ENCODE measurements at regions not wholly inside any gene's neighbourhood (a gene's known extent, or its start where the extent isn't known, plus 50 kb on each side); places are given as distances from the start of the nearest gene placed in this dataset.

DNA sequence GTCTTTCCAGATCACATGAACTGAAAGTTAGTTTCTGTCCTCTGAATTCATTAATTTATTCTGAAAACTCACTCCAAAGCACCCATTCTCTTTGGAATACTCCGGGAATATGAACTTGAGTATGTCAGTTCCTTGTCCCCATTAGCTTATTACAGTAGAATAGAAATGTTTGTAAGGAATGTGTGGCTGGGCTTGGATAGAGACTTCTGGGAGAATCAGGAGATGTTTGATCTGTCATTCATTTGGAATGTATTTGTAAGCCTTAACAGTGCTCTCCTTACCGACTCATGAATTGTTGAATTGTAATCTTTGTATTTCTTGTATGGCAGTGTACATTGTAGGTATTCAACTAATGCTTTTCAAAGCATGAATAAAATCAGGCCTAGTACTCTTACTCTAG is 548.4 kb downstream of the LRRC70 start:
- Histone ChIP-seq H3K36me3 (ENCODE audit: insufficient read depth, low read length) (no peaks in the 10 kb centered on the region), H3K79me2 (ENCODE audit: control insufficient read depth, insufficient read depth, low read length, unreplicated experiment) (no peaks in the 10 kb centered on the region), H3K27ac (ENCODE audit: low read depth, low read length) (no peak overlapping the region), H3K4me1 (ENCODE audit: control insufficient read depth, insufficient read depth, low read length, unreplicated experiment) (peaks cover 6% of the 10 kb centered on the region), H3K27me3 (ENCODE audit: insufficient read depth, low read length) (peaks cover 4% of the 10 kb centered on the region; the same call in 1 of the 2 replicates), H2AFZ (ENCODE audit: low read length, unreplicated experiment) (no peak overlapping the region), H3K4me3 (ENCODE audit: low read depth, low read length) (no peak overlapping the region)

DNA sequence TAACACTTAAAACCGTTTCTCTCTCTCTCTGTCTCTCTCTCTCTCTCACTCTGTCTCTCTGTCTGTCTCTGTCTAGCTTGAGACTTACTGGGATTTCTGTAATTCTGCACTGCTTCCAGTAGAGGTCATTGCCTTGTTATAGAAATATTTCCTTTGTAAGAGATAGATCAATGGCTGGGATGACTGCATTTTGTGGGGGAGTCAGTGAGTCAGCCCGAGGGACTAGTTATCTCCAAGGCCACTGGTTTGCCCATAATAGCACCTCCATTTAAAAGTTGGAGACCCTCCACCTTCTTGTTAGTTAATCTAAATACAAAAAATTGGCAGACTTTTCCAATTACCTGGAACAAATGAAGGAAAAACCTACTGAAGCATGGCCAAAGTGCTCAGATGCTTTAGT is 547.2 kb downstream of the LRRC70 start:
- no peaks in the 10 kb centered on the region for H3K36me3 ChIP-seq (ENCODE audit: insufficient read depth, low read length)
- peaks cover 6% of the 10 kb centered on the region for H3K4me1 ChIP-seq (ENCODE audit: control insufficient read depth, insufficient read depth, low read length, unreplicated experiment)
- no peaks in the 10 kb centered on the region for H3K79me2 ChIP-seq (ENCODE audit: control insufficient read depth, insufficient read depth, low read length, unreplicated experiment)
- H3K27ac ChIP-seq (ENCODE audit: low read depth, low read length), result no peak overlapping the region
- H3K27me3 ChIP-seq (ENCODE audit: insufficient read depth, low read length), result peaks cover 4% of the 10 kb centered on the region; the same call in 1 of the 2 replicates
- no peak overlapping the region for H2AFZ ChIP-seq (ENCODE audit: low read length, unreplicated experiment)
- H3K4me3 ChIP-seq (ENCODE audit: low read depth, low read length), result no peak overlapping the region

DNA sequence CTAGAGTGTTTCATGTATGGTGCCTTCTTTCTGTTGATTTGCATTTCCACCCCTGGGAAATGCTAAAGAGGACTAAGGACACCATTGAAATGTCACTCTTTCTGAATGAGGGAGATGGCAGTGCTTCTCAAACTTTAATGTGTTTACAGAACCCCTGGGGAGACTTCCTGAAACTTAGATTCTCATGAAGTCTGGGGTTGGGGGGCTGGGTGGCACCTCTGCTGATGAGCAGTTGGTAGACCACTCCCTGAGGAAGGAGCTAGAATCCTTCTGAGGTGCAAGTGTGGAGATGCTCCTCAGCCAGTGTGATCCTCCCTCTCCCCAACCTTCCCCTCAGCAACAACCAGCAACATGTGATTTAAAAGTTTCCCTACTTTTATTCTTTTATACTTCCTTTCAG is 546.8 kb downstream of the LRRC70 start:
- peaks cover 6% of the 10 kb centered on the region for H3K4me1 ChIP-seq (ENCODE audit: control insufficient read depth, insufficient read depth, low read length, unreplicated experiment)
- H3K27me3 ChIP-seq (ENCODE audit: insufficient read depth, low read length), result peaks cover 4% of the 10 kb centered on the region; the same call in 1 of the 2 replicates
- H3K36me3 ChIP-seq (ENCODE audit: insufficient read depth, low read length), result no peaks in the 10 kb centered on the region
- H3K4me3 ChIP-seq (ENCODE audit: low read depth, low read length), result no peak overlapping the region
- H3K27ac ChIP-seq (ENCODE audit: low read depth, low read length), result no peak overlapping the region
- no peak overlapping the region for H2AFZ ChIP-seq (ENCODE audit: low read length, unreplicated experiment)
- H3K79me2 ChIP-seq (ENCODE audit: control insufficient read depth, insufficient read depth, low read length, unreplicated experiment), result no peaks in the 10 kb centered on the region

GRCh38 chr5:63124266-63124665 is 545.6 kb downstream of the LRRC70 start:
- peaks cover 6% of the 10 kb centered on the region for H3K4me1 ChIP-seq (ENCODE audit: control insufficient read depth, insufficient read depth, low read length, unreplicated experiment)

DNA sequence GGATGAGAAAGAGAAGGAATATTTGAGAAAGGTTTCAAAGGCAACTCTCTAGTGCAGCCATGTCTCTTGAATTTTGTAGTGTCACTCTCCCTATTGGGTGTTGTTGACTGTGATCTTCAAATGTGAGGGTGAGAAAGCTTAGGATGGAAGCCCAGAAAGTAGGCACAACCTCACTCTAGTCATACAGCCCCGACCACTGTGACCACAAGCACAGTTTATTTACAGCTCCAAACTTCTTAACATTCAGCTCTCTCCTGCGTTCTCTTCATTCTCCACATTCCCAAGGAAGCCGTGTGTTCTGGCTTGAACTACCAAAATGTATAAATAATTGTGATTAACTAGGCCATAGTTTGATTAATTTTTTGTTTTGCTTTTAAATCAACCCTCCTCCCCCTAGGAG is 542.9 kb downstream of the LRRC70 start:
- H3K27ac ChIP-seq (ENCODE audit: low read depth, low read length), result no peak overlapping the region
- H2AFZ ChIP-seq (ENCODE audit: low read length, unreplicated experiment), result no peak overlapping the region
- no peak overlapping the region for H3K4me3 ChIP-seq (ENCODE audit: low read depth, low read length)
- no peaks in the 10 kb centered on the region for H3K79me2 ChIP-seq (ENCODE audit: control insufficient read depth, insufficient read depth, low read length, unreplicated experiment)
- no peaks in the 10 kb centered on the region for H3K36me3 ChIP-seq (ENCODE audit: insufficient read depth, low read length)
- no peaks in the 10 kb centered on the region for H3K4me1 ChIP-seq (ENCODE audit: control insufficient read depth, insufficient read depth, low read length, unreplicated experiment)
- H3K27me3 ChIP-seq (ENCODE audit: insufficient read depth, low read length), result peaks cover 4% of the 10 kb centered on the region; the same call in 1 of the 2 replicates

More at GRCh38 chr5:63124266-63124665, 545.6 kb downstream of the LRRC70 start:
- Histone ChIP-seq H3K4me3 (ENCODE audit: low read depth, low read length) (no peak overlapping the region), H3K79me2 (ENCODE audit: control insufficient read depth, insufficient read depth, low read length, unreplicated experiment) (no peaks in the 10 kb centered on the region), H2AFZ (ENCODE audit: low read length, unreplicated experiment) (no peak overlapping the region), H3K36me3 (ENCODE audit: insufficient read depth, low read length) (no peaks in the 10 kb centered on the region), H3K27ac (ENCODE audit: low read depth, low read length) (no peak overlapping the region), H3K27me3 (ENCODE audit: insufficient read depth, low read length) (peaks cover 4% of the 10 kb centered on the region; the same call in 1 of the 2 replicates)

GRCh38 chr5:63118221-63118620 is 539.6 kb downstream of the LRRC70 start:
- Histone ChIP-seq H3K27ac (ENCODE audit: low read depth, low read length) (no peak overlapping the region), H3K79me2 (ENCODE audit: control insufficient read depth, insufficient read depth, low read length, unreplicated experiment) (no peaks in the 10 kb centered on the region), H3K4me1 (ENCODE audit: control insufficient read depth, insufficient read depth, low read length, unreplicated experiment) (no peaks in the 10 kb centered on the region), H3K4me3 (ENCODE audit: low read depth, low read length) (no peak overlapping the region), H2AFZ (ENCODE audit: low read length, unreplicated experiment) (no peak overlapping the region), H3K27me3 (ENCODE audit: insufficient read depth, low read length) (no peaks in the 10 kb centered on the region), H3K36me3 (ENCODE audit: insufficient read depth, low read length) (no peaks in the 10 kb centered on the region)

DNA sequence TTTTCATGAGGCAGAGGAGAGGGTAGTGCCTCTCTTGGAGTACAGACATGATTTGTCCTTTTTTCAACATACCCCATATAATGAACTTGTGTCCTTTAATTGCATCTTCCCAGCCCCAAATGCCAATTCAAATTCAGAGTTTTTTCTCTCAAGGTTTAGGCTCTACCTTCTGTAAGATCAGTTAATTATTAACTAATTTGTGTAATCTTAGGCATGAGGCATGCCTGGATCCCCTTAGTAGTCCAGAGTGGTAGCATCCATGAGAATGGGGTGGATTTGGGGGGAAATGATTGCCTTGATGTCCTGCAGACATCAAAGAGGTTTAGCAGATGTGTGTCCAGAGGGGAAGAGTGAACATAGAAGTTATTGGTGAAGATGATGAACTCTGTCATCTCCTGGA is 533.3 kb downstream of the LRRC70 start:
- no peaks in the 10 kb centered on the region for H3K27me3 ChIP-seq (ENCODE audit: insufficient read depth, low read length)
- H3K79me2 ChIP-seq (ENCODE audit: control insufficient read depth, insufficient read depth, low read length, unreplicated experiment), result no peaks in the 10 kb centered on the region
- no peak overlapping the region for H2AFZ ChIP-seq (ENCODE audit: low read length, unreplicated experiment)
- H3K27ac ChIP-seq (ENCODE audit: low read depth, low read length), result no peak overlapping the region
- H3K4me3 ChIP-seq (ENCODE audit: low read depth, low read length), result no peak overlapping the region
- no peaks in the 10 kb centered on the region for H3K4me1 ChIP-seq (ENCODE audit: control insufficient read depth, insufficient read depth, low read length, unreplicated experiment)
- no peaks in the 10 kb centered on the region for H3K36me3 ChIP-seq (ENCODE audit: insufficient read depth, low read length)

DNA sequence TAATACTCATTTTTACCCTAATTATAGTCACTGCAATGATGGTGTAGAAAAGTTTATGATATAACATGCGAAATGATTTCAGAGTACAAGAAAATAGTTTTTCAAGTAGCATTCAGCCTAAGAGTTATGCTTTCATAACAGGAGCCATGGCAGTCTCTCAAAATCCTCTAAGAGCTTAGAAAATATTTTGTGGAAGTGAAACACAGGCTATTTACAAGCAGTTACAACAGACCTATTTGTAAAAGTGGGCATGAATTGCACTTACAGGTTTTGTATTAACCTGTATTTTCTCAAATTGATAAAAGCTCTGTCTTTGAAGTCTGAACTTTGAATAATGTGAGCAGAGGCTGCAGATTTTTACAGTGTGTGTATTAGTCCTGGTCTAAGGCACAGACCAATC is 523.3 kb downstream of the LRRC70 start:
- Histone ChIP-seq H3K27me3 (ENCODE audit: insufficient read depth, low read length) (peaks cover 8% of the 10 kb centered on the region; the same call in 1 of the 2 replicates), H3K27ac (ENCODE audit: low read depth, low read length) (no peak overlapping the region), H3K36me3 (ENCODE audit: insufficient read depth, low read length) (no peaks in the 10 kb centered on the region), H3K79me2 (ENCODE audit: control insufficient read depth, insufficient read depth, low read length, unreplicated experiment) (no peaks in the 10 kb centered on the region), H3K4me1 (ENCODE audit: control insufficient read depth, insufficient read depth, low read length, unreplicated experiment) (no peaks in the 10 kb centered on the region), H2AFZ (ENCODE audit: low read length, unreplicated experiment) (no peak overlapping the region), H3K4me3 (ENCODE audit: low read depth, low read length) (no peak overlapping the region)

DNA sequence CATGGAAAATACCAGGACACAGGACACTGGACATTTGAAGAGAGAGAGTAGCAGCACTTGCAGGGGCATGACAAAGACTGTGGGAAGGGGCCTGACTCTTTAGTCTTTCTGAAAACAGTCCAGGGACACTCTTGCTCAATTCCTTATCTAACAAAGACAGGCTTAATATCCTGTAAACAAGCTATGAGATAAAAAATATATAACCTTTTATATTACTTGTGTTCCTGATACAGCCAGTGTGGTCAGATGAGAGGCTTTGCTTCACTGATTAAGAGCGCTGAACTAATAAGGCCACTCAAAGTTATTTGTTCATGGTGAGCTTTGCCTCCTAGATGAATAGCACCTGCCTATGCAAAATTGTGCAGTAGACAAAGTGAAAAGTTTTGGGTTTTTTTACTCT is 518.7 kb downstream of the LRRC70 start:
- Histone ChIP-seq H3K36me3 (ENCODE audit: insufficient read depth, low read length) (no peaks in the 10 kb centered on the region), H3K4me3 (ENCODE audit: low read depth, low read length) (no peak overlapping the region), H3K27ac (ENCODE audit: low read depth, low read length) (no peak overlapping the region), H3K27me3 (ENCODE audit: insufficient read depth, low read length) (no peaks in the 10 kb centered on the region), H2AFZ (ENCODE audit: low read length, unreplicated experiment) (no peak overlapping the region), H3K4me1 (ENCODE audit: control insufficient read depth, insufficient read depth, low read length, unreplicated experiment) (no peaks in the 10 kb centered on the region), H3K79me2 (ENCODE audit: control insufficient read depth, insufficient read depth, low read length, unreplicated experiment) (no peaks in the 10 kb centered on the region)

DNA sequence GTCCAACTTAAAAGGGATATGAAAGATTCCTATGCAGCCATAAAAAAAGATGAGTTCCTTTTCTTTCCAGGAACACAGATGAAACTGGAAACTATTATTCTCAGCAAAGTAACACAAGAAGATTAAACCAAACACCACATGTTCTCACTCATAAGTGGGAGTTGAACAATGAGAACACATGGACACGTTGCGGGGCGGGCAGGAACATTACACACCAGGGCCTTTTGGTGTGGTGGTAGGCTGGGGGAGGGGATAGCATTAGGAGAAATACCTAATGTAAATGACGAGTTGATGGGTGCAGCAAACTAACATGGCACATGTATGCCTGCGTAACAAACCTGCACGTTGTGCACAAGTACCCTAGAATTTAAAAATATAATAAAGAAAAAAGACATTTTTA is 516.1 kb downstream of the LRRC70 start:
- H3K4me3 ChIP-seq (ENCODE audit: low read depth, low read length), result no peak overlapping the region
- no peaks in the 10 kb centered on the region for H3K36me3 ChIP-seq (ENCODE audit: insufficient read depth, low read length)
- H2AFZ ChIP-seq (ENCODE audit: low read length, unreplicated experiment), result no peak overlapping the region
- H3K27me3 ChIP-seq (ENCODE audit: insufficient read depth, low read length), result no peaks in the 10 kb centered on the region
- H3K79me2 ChIP-seq (ENCODE audit: control insufficient read depth, insufficient read depth, low read length, unreplicated experiment), result no peaks in the 10 kb centered on the region
- no peaks in the 10 kb centered on the region for H3K4me1 ChIP-seq (ENCODE audit: control insufficient read depth, insufficient read depth, low read length, unreplicated experiment)
- H3K27ac ChIP-seq (ENCODE audit: low read depth, low read length), result no peak overlapping the region

DNA sequence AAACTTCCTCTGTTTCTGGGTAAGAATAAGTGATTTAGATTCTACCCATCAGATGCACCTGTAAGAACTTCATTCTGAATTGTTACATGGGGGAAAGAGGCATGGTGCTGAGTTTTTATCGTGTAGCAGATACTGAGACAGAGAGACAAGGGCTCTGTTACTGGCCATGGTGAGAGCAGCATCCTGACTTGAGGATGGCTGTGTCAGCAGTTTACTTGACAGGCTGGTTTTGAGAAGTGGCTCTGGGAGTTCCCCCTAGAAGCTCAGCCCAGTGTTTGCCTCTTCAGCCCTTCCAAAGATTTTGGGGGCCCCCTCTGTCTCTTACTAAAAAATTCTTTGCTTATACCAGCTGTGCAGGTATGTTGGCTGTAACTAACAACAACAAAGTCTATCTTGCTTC is 510.5 kb downstream of the LRRC70 start:
- no peaks in the 10 kb centered on the region for H3K27me3 ChIP-seq (ENCODE audit: insufficient read depth, low read length)

More for the DNA sequence above, 510.5 kb downstream of the LRRC70 start:
- Histone ChIP-seq H3K36me3 (ENCODE audit: insufficient read depth, low read length) (no peaks in the 10 kb centered on the region), H3K79me2 (ENCODE audit: control insufficient read depth, insufficient read depth, low read length, unreplicated experiment) (no peaks in the 10 kb centered on the region), H3K4me3 (ENCODE audit: low read depth, low read length) (no peak overlapping the region), H3K4me1 (ENCODE audit: control insufficient read depth, insufficient read depth, low read length, unreplicated experiment) (no peaks in the 10 kb centered on the region), H3K27ac (ENCODE audit: low read depth, low read length) (no peak overlapping the region), H2AFZ (ENCODE audit: low read length, unreplicated experiment) (no peak overlapping the region)
